CD4-positive, alpha-beta T cell treated with Interleukin-10 for 1 hour (primary cell): ENCODE measurements at regions not wholly inside any gene's neighbourhood (a gene's known extent, or its start where the extent isn't known, plus 50 kb on each side); places are given as distances from the start of the nearest gene placed in this dataset.

Source experiments
- DNase-seq: peaks from one replicate; pipeline ENCODE4 v3.0.0-alpha.2; 2020

- DNase-seq = no peak
These were observed 81.8 kb upstream of the COL6A5 start for GRCh38 chr3:130263708-130264107.

GRCh38 chr3:130266817-130267216, 78.7 kb upstream of the COL6A5 start:
- no peak for DNase-seq

- peak; percentile 17 for DNase-seq
These were observed 69.2 kb upstream of the COL6A5 start for GRCh38 chr3:130276203-130276803.

DNA sequence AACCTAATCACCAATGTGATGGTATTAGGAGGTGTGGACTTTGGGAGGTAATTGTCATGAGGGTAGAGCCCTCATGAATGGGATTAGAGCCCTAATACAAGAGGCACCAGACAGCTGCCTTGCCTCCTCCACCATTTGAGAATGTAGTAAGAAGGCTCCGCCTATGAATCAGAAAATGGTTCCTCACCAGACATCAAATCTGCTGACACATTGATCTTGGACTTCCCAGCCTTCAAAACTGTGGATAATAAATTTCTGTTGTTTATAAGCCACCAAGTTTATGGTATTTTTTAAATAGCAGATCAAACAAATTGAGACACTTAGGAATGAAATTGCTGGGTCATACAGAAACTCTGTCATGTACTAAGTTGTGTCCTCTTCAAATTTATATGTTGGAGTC, 56.8 kb upstream of the COL6A5 start:
- no peak for DNase-seq

DNA sequence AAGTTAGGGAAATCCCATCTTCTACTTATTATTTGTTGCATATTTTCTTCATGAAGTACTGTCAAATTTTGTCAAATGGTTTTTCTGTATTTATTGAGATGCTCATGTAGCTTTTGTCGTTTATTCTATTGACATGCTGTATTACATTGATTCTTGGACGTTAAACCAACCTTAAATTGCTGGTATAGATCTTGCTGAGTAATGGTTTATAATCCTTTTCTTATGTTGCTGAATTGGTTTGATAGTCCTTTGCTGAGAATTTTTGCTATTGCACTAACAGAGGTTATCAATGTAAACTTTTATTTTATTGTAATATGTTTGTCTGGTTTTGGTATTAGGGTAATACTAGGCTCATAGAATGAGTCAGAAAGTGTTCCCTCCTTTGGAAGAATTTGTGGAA, 54.3 kb upstream of the COL6A5 start:
- no peak for DNase-seq

DNA sequence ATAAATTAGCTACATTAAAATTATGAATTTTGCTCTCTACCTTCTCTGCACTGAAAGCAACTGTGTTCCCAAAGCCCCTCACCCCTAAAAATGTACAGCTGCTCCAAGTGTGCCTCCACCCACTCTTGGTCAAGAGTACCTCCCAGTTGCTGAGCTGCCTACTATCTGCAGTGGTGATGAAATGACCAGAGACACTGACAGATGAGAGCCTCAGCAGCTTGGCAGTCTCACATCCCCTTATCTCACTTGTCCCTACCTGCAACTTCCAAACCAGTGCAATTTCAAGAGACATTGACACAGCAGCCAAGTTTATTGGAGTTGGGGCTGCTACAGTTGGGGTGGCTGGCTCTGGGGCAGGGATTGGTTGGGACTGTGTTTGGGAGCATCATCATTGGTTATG, 52.2 kb upstream of the COL6A5 start:
- DNase-seq = no peak
